ENCODE measurements at regions not wholly inside any gene's neighbourhood (a gene's known extent, or its start where the extent isn't known, plus 50 kb on each side); places are given as distances from the start of the nearest gene placed in this dataset.

DNA sequence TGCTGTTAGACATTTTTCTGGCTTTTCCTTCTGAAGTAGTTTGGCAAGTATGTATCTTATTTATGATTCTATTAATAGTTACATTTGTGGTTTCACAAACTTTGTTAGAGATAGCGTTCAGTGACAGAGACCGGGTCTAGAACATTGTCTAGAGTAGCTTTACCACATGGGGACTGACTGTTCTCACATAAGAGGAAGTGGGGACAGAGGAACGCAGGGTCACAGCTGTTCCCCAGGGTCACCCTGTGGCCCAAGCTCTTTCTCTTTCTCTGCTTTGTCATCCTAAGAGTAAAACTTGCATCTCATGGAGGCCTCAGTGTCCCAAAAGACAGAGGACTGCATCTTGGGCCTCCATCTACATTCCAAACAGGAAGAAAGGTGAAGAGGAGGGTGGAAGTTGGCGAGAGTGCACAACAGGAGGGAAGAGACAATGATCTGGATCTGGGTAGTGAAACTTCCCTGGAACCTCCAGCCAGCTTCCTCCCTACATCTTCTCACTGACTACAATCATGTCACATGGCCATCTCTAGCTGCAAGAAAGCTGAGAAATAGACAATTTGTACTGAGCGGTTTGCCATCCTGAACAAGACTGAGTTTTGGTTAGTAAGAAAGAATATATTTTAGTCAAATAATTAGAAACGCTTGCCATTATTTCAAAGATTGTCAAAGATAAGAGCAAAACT lies 645.8 kb upstream of the ARID1B start:
- TF ChIP-seq, protein P1, sequence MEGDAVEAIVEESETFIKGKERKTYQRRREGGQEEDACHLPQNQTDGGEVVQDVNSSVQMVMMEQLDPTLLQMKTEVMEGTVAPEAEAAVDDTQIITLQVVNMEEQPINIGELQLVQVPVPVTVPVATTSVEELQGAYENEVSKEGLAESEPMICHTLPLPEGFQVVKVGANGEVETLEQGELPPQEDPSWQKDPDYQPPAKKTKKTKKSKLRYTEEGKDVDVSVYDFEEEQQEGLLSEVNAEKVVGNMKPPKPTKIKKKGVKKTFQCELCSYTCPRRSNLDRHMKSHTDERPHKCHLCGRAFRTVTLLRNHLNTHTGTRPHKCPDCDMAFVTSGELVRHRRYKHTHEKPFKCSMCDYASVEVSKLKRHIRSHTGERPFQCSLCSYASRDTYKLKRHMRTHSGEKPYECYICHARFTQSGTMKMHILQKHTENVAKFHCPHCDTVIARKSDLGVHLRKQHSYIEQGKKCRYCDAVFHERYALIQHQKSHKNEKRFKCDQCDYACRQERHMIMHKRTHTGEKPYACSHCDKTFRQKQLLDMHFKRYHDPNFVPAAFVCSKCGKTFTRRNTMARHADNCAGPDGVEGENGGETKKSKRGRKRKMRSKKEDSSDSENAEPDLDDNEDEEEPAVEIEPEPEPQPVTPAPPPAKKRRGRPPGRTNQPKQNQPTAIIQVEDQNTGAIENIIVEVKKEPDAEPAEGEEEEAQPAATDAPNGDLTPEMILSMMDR (IDR thresholded peaks at IDR 0.05): no peak
- no peak for TF ChIP-seq POLR2A (IDR thresholded peaks at IDR 0.05)
